ENCODE measurements at regions not wholly inside any gene's neighbourhood (a gene's known extent, or its start where the extent isn't known, plus 50 kb on each side); places are given as distances from the start of the nearest gene placed in this dataset.
A peak's percentile ranks its signal among the peaks of the same experiment; 100 is the strongest.
"Not testable (repeated sequence)": the region's sequence is repeated elsewhere in the genome, so short reads cannot be mapped to it uniquely, and the experiment has no call there.

GRCh38 chr3:40940651-40941050 lies 258.7 kb upstream of the CTNNB1 start:
- Histone ChIP-seq H2AFZ (no peak overlapping the region), H3K4me3 (no peak overlapping the region), H3K9me2 (replicated peaks; ENCODE audit: insufficient read depth) (no peaks in the 10 kb centered on the region), H3K4me1 (ENCODE audit: insufficient read depth) (peaks cover 22% of the 10 kb centered on the region), H4K20me1 (ENCODE audit: insufficient read depth, poor library complexity, severe bottlenecking) (no peaks in the 10 kb centered on the region), H3K27ac (peak overlapping the region; percentile 89), H3K36me3 (replicated peaks; ENCODE audit: insufficient read depth, low read depth) (no peaks in the 10 kb centered on the region), H3K79me2 (no peaks in the 10 kb centered on the region), H3K4me2 (no peak overlapping the region), H3K9me3 (ENCODE audit: low read depth) (no peaks in the 10 kb centered on the region), H3K27me3 (no peaks in the 10 kb centered on the region)
- DNase-seq (ENCODE audit: low spot score): no peak
- WGBS (ENCODE audit: low lambda C conversion rate, missing lambda C conversion rate): 90% methylated on average over 2 of the region's 2 CpGs
- TF ChIP-seq EZH2 (IDR thresholded peaks at IDR 0.05; ENCODE audit: borderline replicate concordance): no peak
- TF ChIP-seq CTCF (IDR thresholded peaks at IDR 0.05; ENCODE audit: poor library complexity): no peak
- TF ChIP-seq EZH2phosphoT487 (IDR thresholded peaks at IDR 0.05; ENCODE audit: low read depth, severe bottlenecking, unreplicated experiment): no peak

- not testable (repeated sequence) for H3K36me3 ChIP-seq (replicated peaks; ENCODE audit: insufficient read depth, low read depth); H3K4me3 ChIP-seq; H3K9me3 ChIP-seq (ENCODE audit: low read depth); H3K27me3 ChIP-seq; H3K79me2 ChIP-seq; DNase-seq (ENCODE audit: low spot score); H3K27ac ChIP-seq; H2AFZ ChIP-seq; H3K4me2 ChIP-seq; H4K20me1 ChIP-seq (ENCODE audit: insufficient read depth, poor library complexity, severe bottlenecking); H3K9me2 ChIP-seq (replicated peaks; ENCODE audit: insufficient read depth); H3K4me1 ChIP-seq (ENCODE audit: insufficient read depth)
- WGBS (ENCODE audit: low lambda C conversion rate, missing lambda C conversion rate): 84% methylated on average over 3 of the region's 3 CpGs
Measured at GRCh38 chr3:40947022-40947421, 252.3 kb upstream of the CTNNB1 start.

GRCh38 chr3:40949347-40949746 lies 250.0 kb upstream of the CTNNB1 start:
- H3K4me2 ChIP-seq; H3K36me3 ChIP-seq (replicated peaks; ENCODE audit: insufficient read depth, low read depth); H3K9me2 ChIP-seq (replicated peaks; ENCODE audit: insufficient read depth); H3K79me2 ChIP-seq; H3K4me1 ChIP-seq (ENCODE audit: insufficient read depth); H3K4me3 ChIP-seq; H3K9me3 ChIP-seq (ENCODE audit: low read depth); DNase-seq (ENCODE audit: low spot score); H3K27ac ChIP-seq; H3K27me3 ChIP-seq; H2AFZ ChIP-seq; H4K20me1 ChIP-seq (ENCODE audit: insufficient read depth, poor library complexity, severe bottlenecking): not testable (repeated sequence)
- WGBS (ENCODE audit: low lambda C conversion rate, missing lambda C conversion rate): 93% methylated on average over 3 of the region's 3 CpGs

- H3K9me2 ChIP-seq (replicated peaks; ENCODE audit: insufficient read depth): no peaks in the 10 kb centered on the region
- H3K79me2 ChIP-seq: no peaks in the 10 kb centered on the region
- no peaks in the 10 kb centered on the region for H3K27me3 ChIP-seq
- no peak overlapping the region for H3K4me2 ChIP-seq
- no peak overlapping the region for H3K4me3 ChIP-seq
- H2AFZ ChIP-seq: no peak overlapping the region
- TF ChIP-seq EZH2 (IDR thresholded peaks at IDR 0.05; ENCODE audit: borderline replicate concordance) (no peak), CTCF (IDR thresholded peaks at IDR 0.05; ENCODE audit: poor library complexity) (no peak), EZH2phosphoT487 (IDR thresholded peaks at IDR 0.05; ENCODE audit: low read depth, severe bottlenecking, unreplicated experiment) (no peak)
- no peak overlapping the region for H3K27ac ChIP-seq
- no peaks in the 10 kb centered on the region for H4K20me1 ChIP-seq (ENCODE audit: insufficient read depth, poor library complexity, severe bottlenecking)
- no peak for DNase-seq (ENCODE audit: low spot score)
- peaks cover 7% of the 10 kb centered on the region for H3K9me3 ChIP-seq (ENCODE audit: low read depth)
- no peaks in the 10 kb centered on the region for H3K36me3 ChIP-seq (replicated peaks; ENCODE audit: insufficient read depth, low read depth)
- H3K4me1 ChIP-seq (ENCODE audit: insufficient read depth): no peaks in the 10 kb centered on the region
Measured at GRCh38 chr3:40951636-40952035, 247.7 kb upstream of the CTNNB1 start.

Measured in hepatocyte (in vitro differentiated cells).